T-helper 2 cell (primary cell): ENCODE measurements at regions not wholly inside any gene's neighbourhood (a gene's known extent, or its start where the extent isn't known, plus 50 kb on each side); places are given as distances from the start of the nearest gene placed in this dataset.
A peak's percentile ranks its signal among the peaks of the same experiment; 100 is the strongest.

Experiments
- DNase-seq, 5 experiments: peaks; one replicate each; pipeline versions ENCODE4 v3.0.0 to v3.0.0-alpha.2; 2012 to 2022

GRCh38 chr21:15486460-15487195 is 243.2 kb upstream of the USP25 start:
- DNase-seq: no peak

- no peak for DNase-seq
Observed at GRCh38 chr21:15487196-15487550, 242.6 kb upstream of the USP25 start.

- DNase-seq: no peak
Observed at GRCh38 chr21:15491100-15491499, 238.7 kb upstream of the USP25 start.

GRCh38 chr21:15493646-15494045 is 236.1 kb upstream of the USP25 start:
- DNase-seq: no peak

- DNase-seq: no peak
Observed at GRCh38 chr21:15494481-15494880, 235.3 kb upstream of the USP25 start.

GRCh38 chr21:15495965-15496364 is 233.8 kb upstream of the USP25 start:
- no peak for DNase-seq

GRCh38 chr21:15496911-15497310 is 232.9 kb upstream of the USP25 start:
- DNase-seq: no peak

GRCh38 chr21:15498455-15498854 is 231.3 kb upstream of the USP25 start:
- DNase-seq: no peak

GRCh38 chr21:15506086-15506485 is 223.7 kb upstream of the USP25 start:
- no peak for DNase-seq

- DNase-seq: no peak
Observed at GRCh38 chr21:15508554-15508953, 221.2 kb upstream of the USP25 start.

GRCh38 chr21:15514073-15514946 is 215.5 kb upstream of the USP25 start:
- peak in 4 of 5 experiments; percentile 14 to 93 (median 49) for DNase-seq

GRCh38 chr21:15515908-15516307 is 213.9 kb upstream of the USP25 start:
- no peak for DNase-seq

GRCh38 chr21:15517394-15517793 is 212.4 kb upstream of the USP25 start:
- DNase-seq: no peak

GRCh38 chr21:15520811-15521643 is 208.8 kb upstream of the USP25 start:
- peak in 1 of 5 experiments; percentile 10 for DNase-seq

- no peak for DNase-seq
Observed at GRCh38 chr21:15521644-15522001, 208.2 kb upstream of the USP25 start.

GRCh38 chr21:15522148-15522547 is 207.6 kb upstream of the USP25 start:
- DNase-seq: no peak

- DNase-seq: no peak
Observed at GRCh38 chr21:15524855-15525254, 204.9 kb upstream of the USP25 start.

GRCh38 chr21:15526798-15527197 is 203.0 kb upstream of the USP25 start:
- no peak for DNase-seq

- no peak for DNase-seq
Observed at GRCh38 chr21:15528346-15528745, 201.4 kb upstream of the USP25 start.

GRCh38 chr21:15531986-15532385 is 197.8 kb upstream of the USP25 start:
- DNase-seq: no peak

- DNase-seq: no peak
Observed at GRCh38 chr21:15533618-15534017, 196.2 kb upstream of the USP25 start.

GRCh38 chr21:15534450-15534886 is 195.3 kb upstream of the USP25 start:
- no peak for DNase-seq

GRCh38 chr21:15539376-15539775 is 190.4 kb upstream of the USP25 start:
- DNase-seq: no peak
